ENCODE measurements at regions not wholly inside any gene's neighbourhood (a gene's known extent, or its start where the extent isn't known, plus 50 kb on each side); places are given as distances from the start of the nearest gene placed in this dataset.
A peak's percentile ranks its signal among the peaks of the same experiment; 100 is the strongest.
"Not testable (repeated sequence)": the region's sequence is repeated elsewhere in the genome, so short reads cannot be mapped to it uniquely, and the experiment has no call there.

GRCh38 chr15:77901921-77902750 is 175.4 kb downstream of the TBC1D2B start:
- ATAC-seq (no peak), DNase-seq (ENCODE audit: low spot score in 2 of 2) (no peak)
- Mint-ChIP-seq H3K36me3 (no peaks in the 10 kb centered on the region), H3K27ac (no peak overlapping the region), H3K9me3 (no peaks in the 10 kb centered on the region)

GRCh38 chr15:77901251-77901881 is 176.1 kb downstream of the TBC1D2B start:
- ATAC-seq = no peak
- no peak for DNase-seq (ENCODE audit: low spot score in 2 of 2)
- Mint-ChIP-seq H3K27ac (no peak overlapping the region), H3K9me3 (no peaks in the 10 kb centered on the region), H3K36me3 (no peaks in the 10 kb centered on the region)

GRCh38 chr15:77900331-77900963 is 177.1 kb downstream of the TBC1D2B start:
- not testable (repeated sequence) for H3K9me3 Mint-ChIP-seq, H3K27ac Mint-ChIP-seq, H3K36me3 Mint-ChIP-seq
- DNase-seq (ENCODE audit: low spot score in 2 of 2) (peak in 1 of 2 donors; percentile 53), ATAC-seq (peak; percentile 60 to 72)

DNA sequence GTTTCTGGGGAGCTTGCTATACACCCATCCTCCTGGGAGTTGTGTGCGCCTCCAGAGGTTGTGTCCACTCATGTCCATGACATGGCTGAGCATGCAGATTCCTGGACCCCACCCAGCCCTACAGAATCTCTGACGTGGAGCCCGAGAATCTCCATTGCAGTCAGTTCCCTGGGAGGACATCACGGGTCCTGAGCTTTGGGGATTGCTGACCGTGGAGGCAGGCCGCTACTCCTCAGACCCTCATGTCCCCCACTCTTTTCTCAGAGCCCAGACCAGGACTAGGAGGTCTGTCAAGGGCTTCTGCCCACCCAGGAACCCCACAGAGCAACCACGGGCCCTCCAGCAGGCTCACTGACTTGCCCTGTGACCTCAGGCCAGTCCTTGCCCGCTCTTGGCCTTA is 177.7 kb downstream of the TBC1D2B start:
- DNase-seq (ENCODE audit: low spot score in 2 of 2); ATAC-seq; H3K9me3 Mint-ChIP-seq; H3K27ac Mint-ChIP-seq; H3K36me3 Mint-ChIP-seq: not testable (repeated sequence)

GRCh38 chr15:77898811-77899730 is 178.4 kb downstream of the TBC1D2B start:
- no peaks in the 10 kb centered on the region for H3K9me3 Mint-ChIP-seq
- ATAC-seq (no peak), DNase-seq (ENCODE audit: low spot score in 2 of 2) (no peak)

DNA sequence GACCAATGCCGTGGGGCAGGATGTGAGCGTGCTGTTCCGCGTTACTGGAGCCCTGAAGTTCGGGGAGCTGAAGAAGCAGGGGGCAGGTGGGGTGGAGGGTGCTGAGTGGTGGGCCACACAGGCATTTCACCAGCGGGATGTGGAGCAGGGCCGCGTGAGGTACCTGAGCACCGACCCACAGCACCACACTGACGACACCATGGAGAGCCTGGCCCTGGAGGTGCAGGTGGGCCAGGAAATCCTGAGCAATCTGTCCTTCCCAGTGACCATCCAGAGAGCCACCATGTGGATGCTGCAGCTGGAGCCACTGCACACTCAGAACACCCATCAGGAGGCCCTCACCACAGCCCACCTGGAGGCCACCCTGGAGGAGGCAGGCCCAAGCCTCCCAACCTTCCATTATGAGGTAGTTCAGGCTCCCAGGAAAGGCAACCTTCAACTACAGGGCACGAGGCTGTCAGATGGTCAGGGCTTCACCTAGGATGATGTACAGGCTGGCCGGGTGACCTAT is 179.6 kb downstream of the TBC1D2B start:
- DNase-seq (ENCODE audit: low spot score in 2 of 2) = no peak
- Mint-ChIP-seq H3K9me3 (no peaks in the 10 kb centered on the region), H3K36me3 (no peaks in the 10 kb centered on the region), H3K27ac (no peak overlapping the region)
- ATAC-seq = no peak

More at GRCh38 chr15:77898811-77899730, 178.4 kb downstream of the TBC1D2B start:
- Mint-ChIP-seq H3K27ac (no peak overlapping the region), H3K36me3 (no peaks in the 10 kb centered on the region)

DNA sequence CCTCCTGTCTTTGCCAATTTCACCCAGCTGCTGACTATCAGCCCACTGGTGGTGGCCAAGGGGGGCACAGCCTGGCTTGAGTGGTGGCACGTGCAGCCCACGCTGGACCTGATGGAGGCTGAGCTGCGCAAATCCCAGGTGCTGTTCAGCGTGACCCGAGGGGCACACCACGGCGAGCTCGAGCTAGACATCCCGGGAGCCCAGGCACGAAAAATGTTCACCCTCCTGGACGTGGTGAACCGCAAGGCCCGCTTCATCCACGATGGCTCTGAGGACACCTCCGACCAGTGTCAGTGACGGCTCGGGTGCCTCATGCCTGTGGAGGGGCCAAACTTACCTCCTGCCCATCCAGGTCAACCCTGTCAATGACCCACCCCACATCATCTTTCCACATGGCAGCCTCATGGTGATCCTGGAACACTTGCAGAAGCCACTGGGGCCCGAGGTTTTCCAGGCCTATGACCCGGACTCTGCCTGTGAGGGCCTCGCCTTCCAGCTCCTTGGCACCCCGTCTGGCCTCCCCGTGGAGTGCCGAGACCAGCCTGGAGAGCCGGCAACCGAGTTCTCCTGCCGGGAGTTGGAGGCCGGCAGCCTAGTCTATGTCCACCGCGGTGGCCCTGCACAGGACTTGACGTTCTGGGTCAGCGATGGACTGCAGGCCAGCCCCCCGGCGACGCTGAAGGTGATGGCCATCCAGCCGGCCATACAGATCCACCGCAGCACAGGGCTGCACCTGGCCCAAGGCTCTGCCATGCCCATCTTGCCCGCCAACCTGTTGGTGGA is 180.2 kb downstream of the TBC1D2B start:
- H3K27ac Mint-ChIP-seq; H3K9me3 Mint-ChIP-seq; DNase-seq (ENCODE audit: low spot score in 2 of 2); H3K36me3 Mint-ChIP-seq; ATAC-seq: not testable (repeated sequence)

DNA sequence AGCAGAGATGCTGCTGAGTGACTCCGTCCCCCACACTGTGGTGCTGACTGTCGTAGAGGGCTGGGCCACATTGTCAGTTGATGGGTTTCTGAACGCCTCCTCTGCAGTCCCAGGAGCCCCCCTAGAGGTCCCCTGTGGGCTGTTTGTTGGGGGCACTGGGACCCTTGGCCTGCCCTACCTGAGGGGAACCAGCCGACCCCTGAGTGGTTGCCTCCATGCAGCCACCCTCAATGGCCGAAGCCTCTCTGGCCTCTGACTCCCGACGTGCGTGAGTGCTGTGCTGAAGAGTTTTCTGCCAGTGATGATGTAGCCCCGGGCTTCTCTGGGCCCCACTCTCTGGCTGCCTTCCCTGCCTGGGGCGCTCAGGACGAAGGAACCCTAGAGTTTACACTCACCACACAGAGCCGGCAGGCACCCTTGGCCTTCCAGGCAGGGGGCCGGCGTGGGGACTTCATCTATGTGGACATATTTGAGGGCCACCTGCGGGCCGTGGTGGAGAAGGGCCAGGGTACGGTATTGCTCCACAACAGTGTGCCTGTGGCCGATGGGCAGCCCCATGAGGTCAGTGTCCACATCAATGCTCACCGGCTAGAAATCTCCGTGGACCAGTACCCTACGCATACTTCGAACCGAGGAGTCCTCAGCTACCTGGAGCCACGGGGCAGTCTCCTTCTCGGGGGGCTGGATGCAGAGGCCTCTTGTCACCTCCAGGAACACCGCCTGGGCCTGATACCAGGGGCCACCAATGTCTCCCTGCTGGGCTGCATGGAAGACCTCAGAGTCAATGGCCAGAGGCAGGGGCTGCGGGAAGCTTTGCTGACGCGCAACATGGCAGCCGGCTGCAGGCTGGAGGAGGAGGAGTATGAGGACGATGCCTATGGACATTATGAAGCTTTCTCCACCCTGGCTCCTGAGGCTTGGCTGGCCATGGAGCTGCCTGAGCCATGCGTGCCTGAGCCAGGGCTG is 181.1 kb downstream of the TBC1D2B start:
- H3K27ac Mint-ChIP-seq; DNase-seq (ENCODE audit: low spot score in 2 of 2); H3K36me3 Mint-ChIP-seq; H3K9me3 Mint-ChIP-seq; ATAC-seq: not testable (repeated sequence)

GRCh38 chr15:77895742-77896141 is 181.8 kb downstream of the TBC1D2B start:
- no peak for ATAC-seq
- Mint-ChIP-seq H3K27ac (no peak overlapping the region), H3K36me3 (no peaks in the 10 kb centered on the region), H3K9me3 (no peaks in the 10 kb centered on the region)
- DNase-seq (ENCODE audit: low spot score in 2 of 2) = no peak

- not testable (repeated sequence) for ATAC-seq; H3K36me3 Mint-ChIP-seq; H3K27ac Mint-ChIP-seq; H3K9me3 Mint-ChIP-seq; DNase-seq (ENCODE audit: low spot score in 2 of 2)
Observed at GRCh38 chr15:77895145-77895544, 182.4 kb downstream of the TBC1D2B start.

- H3K27ac Mint-ChIP-seq; H3K9me3 Mint-ChIP-seq; DNase-seq (ENCODE audit: low spot score in 2 of 2); H3K36me3 Mint-ChIP-seq; ATAC-seq: not testable (repeated sequence)
Observed at GRCh38 chr15:77893671-77894640, 183.6 kb downstream of the TBC1D2B start.

DNA sequence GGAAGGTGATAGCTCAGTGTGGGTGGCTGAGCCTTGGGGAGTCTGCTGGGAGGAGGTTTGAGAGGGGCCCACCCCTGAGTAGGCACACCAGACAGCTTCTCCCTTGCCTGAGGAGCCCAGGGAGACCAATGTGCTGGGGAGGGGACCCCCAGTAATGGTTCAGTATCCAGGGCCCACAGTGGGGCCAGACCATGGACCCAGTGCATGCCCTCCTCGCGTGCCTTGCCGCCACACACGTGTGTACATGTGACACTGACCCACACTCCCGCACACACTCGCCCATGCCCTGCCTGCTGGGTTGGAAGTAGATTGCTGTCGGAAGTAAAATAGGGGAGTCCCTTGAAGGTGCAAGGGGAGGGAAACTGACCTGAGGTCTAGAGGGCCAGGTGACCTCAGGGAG is 184.3 kb downstream of the TBC1D2B start:
- H3K9me3 Mint-ChIP-seq; ATAC-seq; DNase-seq (ENCODE audit: low spot score in 2 of 2); H3K27ac Mint-ChIP-seq; H3K36me3 Mint-ChIP-seq: not testable (repeated sequence)

DNA sequence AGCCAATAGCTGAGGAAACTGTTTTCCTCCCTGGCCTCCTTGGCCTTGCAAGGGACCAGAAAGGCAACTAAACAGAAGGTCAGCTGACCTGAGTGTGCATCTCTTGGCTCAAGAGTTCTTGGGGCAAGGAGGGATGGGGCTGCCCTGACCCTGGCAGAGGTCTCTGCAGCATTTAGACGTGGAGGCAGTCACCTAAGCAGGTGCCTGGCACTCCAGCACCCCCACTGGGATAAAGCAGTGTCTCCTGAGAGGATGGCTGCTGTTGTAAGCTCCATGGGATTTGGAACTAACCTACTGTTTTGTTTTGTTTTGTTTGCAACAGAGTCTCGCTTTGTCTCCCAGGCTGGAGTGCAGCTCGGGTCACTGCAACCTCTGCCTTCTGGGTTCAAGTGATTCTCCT is 185.2 kb downstream of the TBC1D2B start:
- no peaks in the 10 kb centered on the region for H3K9me3 Mint-ChIP-seq
- DNase-seq (ENCODE audit: low spot score in 2 of 2) (no peak), ATAC-seq (no peak)
- no peaks in the 10 kb centered on the region for H3K36me3 Mint-ChIP-seq
- no peak overlapping the region for H3K27ac Mint-ChIP-seq

- H3K9me3 Mint-ChIP-seq; ATAC-seq; DNase-seq (ENCODE audit: low spot score in 2 of 2); H3K27ac Mint-ChIP-seq; H3K36me3 Mint-ChIP-seq: not testable (repeated sequence)
Observed at GRCh38 chr15:77891862-77892261, 185.6 kb downstream of the TBC1D2B start.

All from activated naive CD4-positive, alpha-beta T cell treated with anti-CD3 and anti-CD28 coated beads, Interleukin-2, amount 50 U/mL, for 72 hours (primary cell).